Parathyroid adenoma (tissue), 2 donors: ENCODE measurements at regions not wholly inside any gene's neighbourhood (a gene's known extent, or its start where the extent isn't known, plus 50 kb on each side); places are given as distances from the start of the nearest gene placed in this dataset.

Experiments
- H2AFZ ChIP-seq: fragments of 300-600 bp; sonication (generic); one replicate; pipeline ENCODE4 v1.7.0; 2017; ENCODE audit warnings: antibody characterized with exemption, mild to moderate bottlenecking
- H3K27ac ChIP-seq: fragments of 300-600 bp; sonication (generic); one replicate; pipeline ENCODE4 v1.7.0; 2017
- H3K27me3 ChIP-seq: fragments of 300-600 bp; sonication (generic); one replicate; pipeline ENCODE4 v1.7.0; 2017; ENCODE audit warnings: low read length; ENCODE audit not compliant: control insufficient read depth, insufficient read depth
- H3K36me3 ChIP-seq: fragments of 300-600 bp; sonication (generic); one replicate; pipeline ENCODE4 v1.7.0; 2017; ENCODE audit warnings: low read length; ENCODE audit not compliant: control insufficient read depth, insufficient read depth
- H3K4me1 ChIP-seq: fragments of 300-600 bp; sonication (generic); one replicate; pipeline ENCODE4 v1.7.0; 2017; ENCODE audit warnings: control low read depth
- H3K4me2 ChIP-seq: fragments of 300-600 bp; sonication (generic); one replicate; pipeline ENCODE4 v1.7.0; 2017; ENCODE audit warnings: low read length
- H3K4me3 ChIP-seq: fragments of 300-600 bp; sonication (generic); one replicate; pipeline ENCODE4 v1.7.0; 2017; ENCODE audit warnings: low read depth, low read length
- H3K79me2 ChIP-seq: fragments of 300-600 bp; sonication (generic); one replicate; pipeline ENCODE4 v1.7.0; 2017; ENCODE audit warnings: control low read depth
- H3K9ac ChIP-seq: fragments of 300-600 bp; sonication (generic); one replicate; pipeline ENCODE4 v1.7.0; 2017; ENCODE audit warnings: mild to moderate bottlenecking
- H3K9me3 ChIP-seq: fragments of 300-600 bp; sonication (generic); one replicate; pipeline ENCODE4 v1.7.0; 2017; ENCODE audit warnings: low read length; ENCODE audit not compliant: control insufficient read depth
- TF ChIP-seq, protein P1 (sequence below): fragments of 300-600 bp; sonication (generic); IDR thresholded peaks from one replicate; pipeline ENCODE4 v1.7.0; 2017; ENCODE audit warnings: antibody characterized with exemption, mild to moderate bottlenecking
- donor health status: primary hyperparathyroidism.

DNA sequence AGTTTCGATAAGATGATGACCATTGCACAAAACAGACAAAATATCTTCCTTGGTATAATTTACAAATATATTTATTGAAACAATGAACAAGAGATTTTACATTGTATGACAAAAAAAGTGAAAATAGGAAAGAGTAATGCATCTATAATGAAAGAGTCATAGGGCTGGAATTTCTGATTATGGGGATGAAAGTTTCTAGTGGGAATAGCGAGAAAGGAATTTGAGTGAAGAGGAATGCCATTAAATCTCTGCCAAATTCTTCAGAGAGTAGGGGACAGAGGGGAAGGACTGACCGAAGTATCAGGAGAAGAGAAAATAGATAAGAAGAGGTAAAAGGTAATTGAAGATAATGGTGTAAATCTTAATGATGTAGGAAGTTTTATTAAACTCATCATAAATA, 125.4 kb downstream of the VGLL3 start:
- no peak overlapping the region for H3K27ac ChIP-seq

DNA sequence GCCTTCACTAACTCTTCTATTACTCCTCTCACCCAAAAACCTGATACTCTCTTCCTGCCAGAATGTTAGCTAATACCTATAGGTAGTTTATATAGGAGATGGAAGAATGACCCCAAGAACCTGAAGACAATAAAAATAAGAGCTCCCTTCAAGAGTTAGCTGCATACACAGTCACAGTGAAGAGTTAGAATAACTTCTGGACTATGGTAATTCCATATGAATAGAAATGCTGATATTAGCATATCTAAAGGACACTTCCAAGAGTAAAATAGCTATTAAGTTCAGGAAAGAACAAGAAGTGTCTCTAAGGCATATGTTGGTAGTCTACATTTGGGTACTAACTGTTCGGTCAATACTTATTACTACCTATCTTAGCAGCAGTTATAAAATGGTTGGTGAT, 134.2 kb downstream of the VGLL3 start:
- Histone ChIP-seq H2AFZ (no peak overlapping the region), H3K4me2 (no peak overlapping the region), H3K9me3 (no peaks in the 10 kb centered on the region), H3K36me3 (no peaks in the 10 kb centered on the region), H3K79me2 (no peaks in the 10 kb centered on the region), H3K27me3 (no peaks in the 10 kb centered on the region), H3K4me3 (no peak overlapping the region), H3K4me1 (no peaks in the 10 kb centered on the region), H3K9ac (no peak overlapping the region), H3K27ac (no peak overlapping the region)
- TF ChIP-seq, protein P1, sequence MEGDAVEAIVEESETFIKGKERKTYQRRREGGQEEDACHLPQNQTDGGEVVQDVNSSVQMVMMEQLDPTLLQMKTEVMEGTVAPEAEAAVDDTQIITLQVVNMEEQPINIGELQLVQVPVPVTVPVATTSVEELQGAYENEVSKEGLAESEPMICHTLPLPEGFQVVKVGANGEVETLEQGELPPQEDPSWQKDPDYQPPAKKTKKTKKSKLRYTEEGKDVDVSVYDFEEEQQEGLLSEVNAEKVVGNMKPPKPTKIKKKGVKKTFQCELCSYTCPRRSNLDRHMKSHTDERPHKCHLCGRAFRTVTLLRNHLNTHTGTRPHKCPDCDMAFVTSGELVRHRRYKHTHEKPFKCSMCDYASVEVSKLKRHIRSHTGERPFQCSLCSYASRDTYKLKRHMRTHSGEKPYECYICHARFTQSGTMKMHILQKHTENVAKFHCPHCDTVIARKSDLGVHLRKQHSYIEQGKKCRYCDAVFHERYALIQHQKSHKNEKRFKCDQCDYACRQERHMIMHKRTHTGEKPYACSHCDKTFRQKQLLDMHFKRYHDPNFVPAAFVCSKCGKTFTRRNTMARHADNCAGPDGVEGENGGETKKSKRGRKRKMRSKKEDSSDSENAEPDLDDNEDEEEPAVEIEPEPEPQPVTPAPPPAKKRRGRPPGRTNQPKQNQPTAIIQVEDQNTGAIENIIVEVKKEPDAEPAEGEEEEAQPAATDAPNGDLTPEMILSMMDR: no peak

More for the DNA sequence above, 125.4 kb downstream of the VGLL3 start:
- H3K4me1 ChIP-seq: no peaks in the 10 kb centered on the region
- no peaks in the 10 kb centered on the region for H3K9me3 ChIP-seq
- no peak overlapping the region for H3K4me2 ChIP-seq
- no peak overlapping the region for H2AFZ ChIP-seq
- no peak overlapping the region for H3K9ac ChIP-seq
- no peaks in the 10 kb centered on the region for H3K36me3 ChIP-seq
- H3K27me3 ChIP-seq: no peaks in the 10 kb centered on the region
- TF ChIP-seq, protein P1: no peak
- no peak overlapping the region for H3K4me3 ChIP-seq
- H3K79me2 ChIP-seq: no peaks in the 10 kb centered on the region

GRCh38 chr3:86849991-86850390, 141.0 kb downstream of the VGLL3 start:
- Histone ChIP-seq H3K27ac (no peak overlapping the region), H3K9me3 (no peaks in the 10 kb centered on the region), H3K79me2 (no peaks in the 10 kb centered on the region), H3K27me3 (no peaks in the 10 kb centered on the region), H3K36me3 (no peaks in the 10 kb centered on the region), H3K4me3 (no peak overlapping the region), H2AFZ (no peak overlapping the region), H3K4me2 (no peak overlapping the region), H3K4me1 (no peaks in the 10 kb centered on the region), H3K9ac (no peak overlapping the region)
- TF ChIP-seq, protein P1: no peak

GRCh38 chr3:86845726-86846125, 145.2 kb downstream of the VGLL3 start:
- H3K4me3 ChIP-seq: no peak overlapping the region
- no peak overlapping the region for H3K4me2 ChIP-seq
- no peaks in the 10 kb centered on the region for H3K36me3 ChIP-seq
- H3K4me1 ChIP-seq: no peaks in the 10 kb centered on the region
- no peaks in the 10 kb centered on the region for H3K9me3 ChIP-seq
- H3K9ac ChIP-seq: no peak overlapping the region
- H2AFZ ChIP-seq: no peak overlapping the region
- no peak overlapping the region for H3K27ac ChIP-seq
- H3K79me2 ChIP-seq: no peaks in the 10 kb centered on the region
- no peaks in the 10 kb centered on the region for H3K27me3 ChIP-seq
- TF ChIP-seq, protein P1: no peak

DNA sequence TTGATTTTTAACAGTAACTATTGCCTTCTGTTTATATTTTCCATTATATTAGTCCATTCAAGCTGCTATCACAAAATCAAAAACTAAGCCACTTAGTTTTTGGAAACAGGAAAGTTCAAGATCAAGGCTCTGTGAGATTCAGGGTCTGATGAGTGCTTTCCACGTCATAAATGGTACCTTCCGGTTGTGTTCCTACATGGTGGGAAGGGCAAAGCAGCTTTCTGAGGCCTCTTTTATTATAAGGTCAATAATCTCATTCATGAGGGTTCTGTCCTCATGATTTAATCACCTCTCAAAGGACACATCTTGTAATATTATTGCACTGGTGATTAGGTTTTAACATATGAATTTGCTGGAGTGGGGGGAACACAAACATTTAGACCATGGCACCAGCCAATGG, 152.0 kb downstream of the VGLL3 start:
- Histone ChIP-seq H3K9me3 (no peaks in the 10 kb centered on the region), H3K79me2 (no peaks in the 10 kb centered on the region)

More for the DNA sequence above, 152.0 kb downstream of the VGLL3 start:
- H3K4me2 ChIP-seq: no peak overlapping the region
- no peaks in the 10 kb centered on the region for H3K27me3 ChIP-seq
- H3K4me3 ChIP-seq: no peak overlapping the region
- no peak overlapping the region for H3K9ac ChIP-seq
- no peak overlapping the region for H3K27ac ChIP-seq
- H3K4me1 ChIP-seq: no peaks in the 10 kb centered on the region
- no peaks in the 10 kb centered on the region for H3K36me3 ChIP-seq
- no peak overlapping the region for H2AFZ ChIP-seq
- TF ChIP-seq, protein P1: no peak
